ENCODE measurements at regions not wholly inside any gene's neighbourhood (a gene's known extent, or its start where the extent isn't known, plus 50 kb on each side); places are given as distances from the start of the nearest gene placed in this dataset.

DNA sequence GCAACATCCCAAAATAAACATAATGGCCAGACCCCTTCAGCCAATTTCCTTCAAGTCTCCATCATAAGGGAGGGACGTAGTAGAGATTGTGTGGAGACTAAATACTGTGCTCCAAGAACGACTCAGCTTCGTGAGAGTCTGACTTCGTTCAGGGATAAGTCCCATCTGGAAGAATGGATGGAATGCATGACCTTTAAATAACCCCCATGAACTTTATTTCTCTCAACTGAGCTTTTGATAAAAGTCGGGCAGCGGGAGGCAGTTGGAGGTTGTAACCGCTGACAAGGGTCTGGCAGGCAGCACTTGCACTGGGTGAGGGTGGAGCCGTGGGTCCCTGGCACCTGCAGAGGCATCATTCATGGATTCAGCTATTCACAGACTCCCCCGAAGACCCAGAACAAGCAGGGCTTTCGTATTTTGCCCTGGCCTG lies 115.9 kb downstream of the ZFP36L2 start:
- dilution Hi-C loops (cut with MboI; ENCODE audit: extremely low pct_ligation_motif_present, low sequenced_read_pairs): no loop called here
- Histone ChIP-seq H2AFZ (ENCODE audit: low read depth, low read length) (peak overlapping the region; percentile 23), H3K9me1 (replicated peaks; ENCODE audit: control insufficient read depth, extremely low read depth, insufficient read depth, low read length) (no peaks in the 10 kb centered on the region), H3K9ac (replicated peaks; ENCODE audit: extremely low read depth, insufficient read depth, low read length) (no peak overlapping the region), H3K4me1 (ENCODE audit: control insufficient read depth, extremely low read depth, insufficient read depth, low read length) (peaks cover 25% of the 10 kb centered on the region), H3K27ac (ENCODE audit: insufficient read depth, low read depth, low read length) (no peak overlapping the region), H4K20me1 (replicated peaks; ENCODE audit: control insufficient read depth, extremely low read depth, insufficient read depth, low read length) (no peaks in the 10 kb centered on the region), H3K9me3 (replicated peaks; ENCODE audit: control insufficient read depth, insufficient read depth, low read length) (no peaks in the 10 kb centered on the region), H3K4me3 (replicated peaks in 1 of 3; ENCODE audit: insufficient read depth in 1 of 3, low read depth in 1 of 3, low read length in 3 of 3) (no peak overlapping the region), H3K79me2 (ENCODE audit: control insufficient read depth, insufficient read depth, low read length) (no peaks in the 10 kb centered on the region), H3K27me3 (ENCODE audit: control insufficient read depth in 2 of 2, insufficient read depth in 2 of 2, low read length in 2 of 2) (no peaks in the 10 kb centered on the region), H3K4me2 (ENCODE audit: insufficient read depth, low read length) (no peak overlapping the region), H3K36me3 (ENCODE audit: control insufficient read depth in 2 of 2, extremely low read depth in 1 of 2, insufficient read depth in 2 of 2, low read length in 2 of 2) (no peaks in the 10 kb centered on the region)
- intact Hi-C loops (cut with micrococcal nuclease): loop anchor here (5.0 kb wide), 1 partner anchor 133 kb away; no protein-coding TSS in a partner anchor
- ChIA-PET POLR2A (interaction anchor here (0.7 to 1.3 kb wide), 2 partner anchors 40 to 116 kb away, joined by 4 to 5 read pairs; partner anchors contain the start of gene ZFP36L2), CTCF (interaction anchor here (0.7 to 1.4 kb wide), 3 partner anchors 8 to 16 kb away, joined by 3 to 8 read pairs (median 7); no protein-coding TSS in a partner anchor)
- DNase-seq (ENCODE audit: low read depth, low spot score) (no peak), FAIRE-seq (no peak)
- BruUV-seq (replicated peaks): no TSS peak
- TF ChIP-seq, protein P1, sequence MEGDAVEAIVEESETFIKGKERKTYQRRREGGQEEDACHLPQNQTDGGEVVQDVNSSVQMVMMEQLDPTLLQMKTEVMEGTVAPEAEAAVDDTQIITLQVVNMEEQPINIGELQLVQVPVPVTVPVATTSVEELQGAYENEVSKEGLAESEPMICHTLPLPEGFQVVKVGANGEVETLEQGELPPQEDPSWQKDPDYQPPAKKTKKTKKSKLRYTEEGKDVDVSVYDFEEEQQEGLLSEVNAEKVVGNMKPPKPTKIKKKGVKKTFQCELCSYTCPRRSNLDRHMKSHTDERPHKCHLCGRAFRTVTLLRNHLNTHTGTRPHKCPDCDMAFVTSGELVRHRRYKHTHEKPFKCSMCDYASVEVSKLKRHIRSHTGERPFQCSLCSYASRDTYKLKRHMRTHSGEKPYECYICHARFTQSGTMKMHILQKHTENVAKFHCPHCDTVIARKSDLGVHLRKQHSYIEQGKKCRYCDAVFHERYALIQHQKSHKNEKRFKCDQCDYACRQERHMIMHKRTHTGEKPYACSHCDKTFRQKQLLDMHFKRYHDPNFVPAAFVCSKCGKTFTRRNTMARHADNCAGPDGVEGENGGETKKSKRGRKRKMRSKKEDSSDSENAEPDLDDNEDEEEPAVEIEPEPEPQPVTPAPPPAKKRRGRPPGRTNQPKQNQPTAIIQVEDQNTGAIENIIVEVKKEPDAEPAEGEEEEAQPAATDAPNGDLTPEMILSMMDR (IDR thresholded peaks at IDR 0.05; ENCODE audit: extremely low read depth in 1 of 2, insufficient read depth in 1 of 2, low read depth in 1 of 2, low read length in 2 of 2): no peak
- no peak for TF ChIP-seq GATA2 (IDR thresholded peaks at IDR 0.05; ENCODE audit: insufficient read depth, insufficient read length, low read depth, low read length)
- TF ChIP-seq EZH2 (IDR thresholded peaks at IDR 0.05; ENCODE audit: borderline replicate concordance, low read depth, low read length, severe bottlenecking): no peak
- no peak for TF ChIP-seq FOS (IDR thresholded peaks at IDR 0.05; ENCODE audit: borderline replicate concordance, insufficient read depth, low read length)
- no peak for TF ChIP-seq POLR2A (IDR thresholded peaks at IDR 0.05; ENCODE audit: low read depth, low read length)
- TF ChIP-seq, protein P2, sequence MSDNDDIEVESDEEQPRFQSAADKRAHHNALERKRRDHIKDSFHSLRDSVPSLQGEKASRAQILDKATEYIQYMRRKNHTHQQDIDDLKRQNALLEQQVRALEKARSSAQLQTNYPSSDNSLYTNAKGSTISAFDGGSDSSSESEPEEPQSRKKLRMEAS (IDR thresholded peaks at IDR 0.05; ENCODE audit: insufficient read depth, insufficient read length): no peak
- no peak for TF ChIP-seq MYC (IDR thresholded peaks at IDR 0.05; ENCODE audit: low read depth, low read length)
- TF ChIP-seq JUN (IDR thresholded peaks at IDR 0.05; ENCODE audit: borderline replicate concordance, insufficient read depth, insufficient read length, low read depth): no peak
- no peak for TF ChIP-seq POLR2AphosphoS5 (IDR thresholded peaks at IDR 0.05; ENCODE audit: insufficient read depth, low read depth, low read length)

All from endothelial cell of umbilical vein (primary cell).